Lower lobe of right lung (tissue), 2 donors: ENCODE measurements at regions not wholly inside any gene's neighbourhood (a gene's known extent, or its start where the extent isn't known, plus 50 kb on each side); places are given as distances from the start of the nearest gene placed in this dataset.

Experiments used
- ATAC-seq, 2 donors: fragments of 200-7000 bp; cut with Tn5 transposase; one replicate each; pipeline ENCODE4 v1.9.1; 2020 to 2022; ENCODE audit warnings: mild to moderate bottlenecking in 2 of 2, moderate library complexity in 2 of 2
- DNase-seq: peaks from one replicate; pipeline ENCODE4 v3.0.0-alpha.2; 2020
- H3K27ac ChIP-seq: fragments of 200-600 bp; one replicate; pipeline ENCODE4 v1.8.0; 2022
- H3K27me3 ChIP-seq: fragments of 200-600 bp; one replicate; pipeline ENCODE4 v1.8.0; 2022; ENCODE audit warnings: low read depth
- H3K36me3 ChIP-seq: fragments of 200-600 bp; one replicate; pipeline ENCODE4 v1.8.0; 2022; ENCODE audit warnings: mild to moderate bottlenecking
- H3K4me1 ChIP-seq: fragments of 200-600 bp; one replicate; pipeline ENCODE4 v1.8.0; 2022
- H3K4me3 ChIP-seq: fragments of 200-600 bp; one replicate; pipeline ENCODE4 v1.8.0; 2022; ENCODE audit warnings: mild to moderate bottlenecking
- H3K9me3 ChIP-seq: fragments of 200-600 bp; one replicate; pipeline ENCODE4 v1.8.0; 2022
- CTCF ChIP-seq: fragments of 200-600 bp; IDR thresholded peaks from one replicate; pipeline ENCODE4 v1.8.0; 2022; ENCODE audit warnings: antibody characterized with exemption, mild to moderate bottlenecking
- intact Hi-C: fragments of 100-400 bp; cut with DNase I; formaldehyde crosslinking; loops from one replicate; pipeline ENCODE4 v1.11.0; 2022
- donor health status: DM: no; HTN: yes; CAD: no; lungs with severe emphysema.

GRCh38 chr2:221662689-221663391 is 90.7 kb upstream of the EPHA4 start:
- intact Hi-C loops: no loop called here
- no peaks in the 10 kb centered on the region for H3K4me1 ChIP-seq
- no peaks in the 10 kb centered on the region for H3K9me3 ChIP-seq
- ATAC-seq: no peak
- no peak overlapping the region for H3K27ac ChIP-seq
- no peaks in the 10 kb centered on the region for H3K27me3 ChIP-seq
- no peaks in the 10 kb centered on the region for H3K36me3 ChIP-seq
- DNase-seq: no peak
- no peak overlapping the region for H3K4me3 ChIP-seq
- no peak for TF ChIP-seq CTCF

GRCh38 chr2:221657806-221658205 is 85.7 kb upstream of the EPHA4 start:
- no peaks in the 10 kb centered on the region for H3K4me1 ChIP-seq
- TF ChIP-seq CTCF: no peak
- intact Hi-C loops: no loop called here
- H3K4me3 ChIP-seq: no peak overlapping the region
- H3K36me3 ChIP-seq: no peaks in the 10 kb centered on the region
- DNase-seq (no peak), ATAC-seq (no peak)
- H3K27me3 ChIP-seq: no peaks in the 10 kb centered on the region
- H3K27ac ChIP-seq: no peak overlapping the region
- H3K9me3 ChIP-seq: no peaks in the 10 kb centered on the region

GRCh38 chr2:221655300-221655699 is 83.2 kb upstream of the EPHA4 start:
- TF ChIP-seq CTCF: no peak
- intact Hi-C loops: no loop called here
- Histone ChIP-seq H3K4me3 (no peak overlapping the region), H3K9me3 (no peaks in the 10 kb centered on the region), H3K27me3 (no peaks in the 10 kb centered on the region), H3K36me3 (no peaks in the 10 kb centered on the region), H3K4me1 (no peaks in the 10 kb centered on the region), H3K27ac (no peak overlapping the region)
- DNase-seq: no peak
- no peak for ATAC-seq

- H3K27ac ChIP-seq: no peak overlapping the region
- DNase-seq (no peak), ATAC-seq (no peak)
- no peaks in the 10 kb centered on the region for H3K4me1 ChIP-seq
- no peaks in the 10 kb centered on the region for H3K36me3 ChIP-seq
- H3K4me3 ChIP-seq: no peak overlapping the region
- intact Hi-C loops: no loop called here
- H3K27me3 ChIP-seq: no peaks in the 10 kb centered on the region
- no peaks in the 10 kb centered on the region for H3K9me3 ChIP-seq
- no peak for TF ChIP-seq CTCF
These were observed 81.1 kb upstream of the EPHA4 start for GRCh38 chr2:221653182-221653581.

GRCh38 chr2:221649051-221649775 is 77.1 kb upstream of the EPHA4 start:
- intact Hi-C loops: no loop called here
- Histone ChIP-seq H3K27me3 (no peaks in the 10 kb centered on the region), H3K27ac (no peak overlapping the region), H3K9me3 (no peaks in the 10 kb centered on the region), H3K4me1 (no peaks in the 10 kb centered on the region), H3K36me3 (no peaks in the 10 kb centered on the region), H3K4me3 (no peak overlapping the region)
- TF ChIP-seq CTCF: no peak
- ATAC-seq (no peak), DNase-seq (no peak)
